ENCODE measurements at regions not wholly inside any gene's neighbourhood (a gene's known extent, or its start where the extent isn't known, plus 50 kb on each side); places are given as distances from the start of the nearest gene placed in this dataset.
A peak's percentile ranks its signal among the peaks of the same experiment; 100 is the strongest.

- Histone ChIP-seq H3K36me3 (no peaks in the 10 kb centered on the region), H3K27me3 (no peaks in the 10 kb centered on the region), H3K9me3 (ENCODE audit: low read depth) (no peaks in the 10 kb centered on the region)
Measured at GRCh38 chr18:22069916-22070315, 99.5 kb upstream of the GATA6 start.

GRCh38 chr18:22073411-22073810 is 96.0 kb upstream of the GATA6 start:
- Histone ChIP-seq H3K9me3 (ENCODE audit: low read depth) (no peaks in the 10 kb centered on the region), H3K36me3 (no peaks in the 10 kb centered on the region), H3K27me3 (no peaks in the 10 kb centered on the region), H3K4me3 (no peak overlapping the region), H3K4me1 (ENCODE audit: low read depth) (peaks cover 7% of the 10 kb centered on the region), H3K27ac (no peak overlapping the region)
- no peak for DNase-seq (ENCODE audit: low read depth in 1 of 2, low spot score in 1 of 2)
- TF ChIP-seq CTCF (IDR thresholded peaks at IDR 0.05; ENCODE audit: low read depth, low read length), result no peak

More at GRCh38 chr18:22069916-22070315, 99.5 kb upstream of the GATA6 start:
- H3K27ac ChIP-seq, result no peak overlapping the region
- no peak for DNase-seq (ENCODE audit: low read depth in 1 of 2, low spot score in 1 of 2)
- peaks cover 7% of the 10 kb centered on the region for H3K4me1 ChIP-seq (ENCODE audit: low read depth)
- no peak for TF ChIP-seq CTCF (IDR thresholded peaks at IDR 0.05; ENCODE audit: low read depth, low read length)
- H3K4me3 ChIP-seq, result no peak overlapping the region

- DNase-seq (ENCODE audit: low read depth in 1 of 2, low spot score in 1 of 2), result no peak
- no peak overlapping the region for H3K4me3 ChIP-seq
- TF ChIP-seq CTCF (IDR thresholded peaks at IDR 0.05; ENCODE audit: low read depth, low read length), result no peak
- H3K9me3 ChIP-seq (ENCODE audit: low read depth), result no peaks in the 10 kb centered on the region
- no peaks in the 10 kb centered on the region for H3K27me3 ChIP-seq
- H3K27ac ChIP-seq, result no peak overlapping the region
- peaks cover 7% of the 10 kb centered on the region for H3K4me1 ChIP-seq (ENCODE audit: low read depth)
- H3K36me3 ChIP-seq, result no peaks in the 10 kb centered on the region
Measured at GRCh38 chr18:22074282-22075070, 94.9 kb upstream of the GATA6 start.

GRCh38 chr18:22080035-22080434 is 89.4 kb upstream of the GATA6 start:
- Histone ChIP-seq H3K27me3 (no peaks in the 10 kb centered on the region), H3K9me3 (ENCODE audit: low read depth) (no peaks in the 10 kb centered on the region), H3K36me3 (no peaks in the 10 kb centered on the region), H3K4me1 (ENCODE audit: low read depth) (peaks cover 29% of the 10 kb centered on the region), H3K4me3 (no peak overlapping the region), H3K27ac (peak overlapping the region; percentile 79)
- peak in 1 of 2 donors; percentile 56 for DNase-seq (ENCODE audit: low read depth in 1 of 2, low spot score in 1 of 2)
- TF ChIP-seq CTCF (IDR thresholded peaks at IDR 0.05; ENCODE audit: low read depth, low read length), result no peak

GRCh38 chr18:22082408-22082807 is 87.0 kb upstream of the GATA6 start:
- no peak for TF ChIP-seq CTCF (IDR thresholded peaks at IDR 0.05; ENCODE audit: low read depth, low read length)
- H3K4me1 ChIP-seq (ENCODE audit: low read depth), result peaks cover 30% of the 10 kb centered on the region

More at GRCh38 chr18:22082408-22082807, 87.0 kb upstream of the GATA6 start:
- Histone ChIP-seq H3K27ac (peak overlapping the region; percentile 38), H3K4me3 (no peak overlapping the region), H3K27me3 (no peaks in the 10 kb centered on the region), H3K36me3 (no peaks in the 10 kb centered on the region), H3K9me3 (ENCODE audit: low read depth) (no peaks in the 10 kb centered on the region)
- DNase-seq (ENCODE audit: low read depth in 1 of 2, low spot score in 1 of 2), result peak in 1 of 2 donors; percentile 48
